ENCODE measurements at regions not wholly inside any gene's neighbourhood (a gene's known extent, or its start where the extent isn't known, plus 50 kb on each side); places are given as distances from the start of the nearest gene placed in this dataset.

GRCh38 chrX:45761920-45762319 is 561.2 kb upstream of the DIPK2B start:
- intact Hi-C loops (cut with DNase I): no loop called here
- no peak overlapping the region for H3K4me3 ChIP-seq (replicated peaks in 1 of 3)
- H3K9me3 ChIP-seq: no peaks in the 10 kb centered on the region
- no peaks in the 10 kb centered on the region for H3K36me3 ChIP-seq
- H3K27ac ChIP-seq: no peak overlapping the region
- peaks cover 2 to 33% of the 10 kb centered on the region in 2 donors for H3K4me1 ChIP-seq
- 65 to 75% methylated on average over 4 of the region's 4 CpGs for WGBS, 2 donors
- no peak for DNase-seq
- TF ChIP-seq POLR2A (IDR thresholded peaks at IDR 0.05): no peak
- TF ChIP-seq, protein P1, sequence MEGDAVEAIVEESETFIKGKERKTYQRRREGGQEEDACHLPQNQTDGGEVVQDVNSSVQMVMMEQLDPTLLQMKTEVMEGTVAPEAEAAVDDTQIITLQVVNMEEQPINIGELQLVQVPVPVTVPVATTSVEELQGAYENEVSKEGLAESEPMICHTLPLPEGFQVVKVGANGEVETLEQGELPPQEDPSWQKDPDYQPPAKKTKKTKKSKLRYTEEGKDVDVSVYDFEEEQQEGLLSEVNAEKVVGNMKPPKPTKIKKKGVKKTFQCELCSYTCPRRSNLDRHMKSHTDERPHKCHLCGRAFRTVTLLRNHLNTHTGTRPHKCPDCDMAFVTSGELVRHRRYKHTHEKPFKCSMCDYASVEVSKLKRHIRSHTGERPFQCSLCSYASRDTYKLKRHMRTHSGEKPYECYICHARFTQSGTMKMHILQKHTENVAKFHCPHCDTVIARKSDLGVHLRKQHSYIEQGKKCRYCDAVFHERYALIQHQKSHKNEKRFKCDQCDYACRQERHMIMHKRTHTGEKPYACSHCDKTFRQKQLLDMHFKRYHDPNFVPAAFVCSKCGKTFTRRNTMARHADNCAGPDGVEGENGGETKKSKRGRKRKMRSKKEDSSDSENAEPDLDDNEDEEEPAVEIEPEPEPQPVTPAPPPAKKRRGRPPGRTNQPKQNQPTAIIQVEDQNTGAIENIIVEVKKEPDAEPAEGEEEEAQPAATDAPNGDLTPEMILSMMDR (IDR thresholded peaks at IDR 0.05): no peak
- no peaks in the 10 kb centered on the region for H3K27me3 ChIP-seq

GRCh38 chrX:45760187-45760742 is 559.6 kb upstream of the DIPK2B start:
- Histone ChIP-seq H3K4me3 (replicated peaks in 1 of 3) (no peak overlapping the region), H3K4me1 (peaks cover 10 to 48% of the 10 kb centered on the region in 2 donors), H3K27me3 (no peaks in the 10 kb centered on the region), H3K9me3 (no peaks in the 10 kb centered on the region), H3K36me3 (no peaks in the 10 kb centered on the region), H3K27ac (peak overlapping the region in 1 of 3 donors; percentile 55)
- TF ChIP-seq POLR2A (IDR thresholded peaks at IDR 0.05): no peak
- TF ChIP-seq, protein P1 (IDR thresholded peaks at IDR 0.05): no peak
- intact Hi-C loops (cut with DNase I): no loop called here
- no peak for DNase-seq
- WGBS, 2 donors: 87 to 93% methylated on average over 10 of the region's 10 CpGs

DNA sequence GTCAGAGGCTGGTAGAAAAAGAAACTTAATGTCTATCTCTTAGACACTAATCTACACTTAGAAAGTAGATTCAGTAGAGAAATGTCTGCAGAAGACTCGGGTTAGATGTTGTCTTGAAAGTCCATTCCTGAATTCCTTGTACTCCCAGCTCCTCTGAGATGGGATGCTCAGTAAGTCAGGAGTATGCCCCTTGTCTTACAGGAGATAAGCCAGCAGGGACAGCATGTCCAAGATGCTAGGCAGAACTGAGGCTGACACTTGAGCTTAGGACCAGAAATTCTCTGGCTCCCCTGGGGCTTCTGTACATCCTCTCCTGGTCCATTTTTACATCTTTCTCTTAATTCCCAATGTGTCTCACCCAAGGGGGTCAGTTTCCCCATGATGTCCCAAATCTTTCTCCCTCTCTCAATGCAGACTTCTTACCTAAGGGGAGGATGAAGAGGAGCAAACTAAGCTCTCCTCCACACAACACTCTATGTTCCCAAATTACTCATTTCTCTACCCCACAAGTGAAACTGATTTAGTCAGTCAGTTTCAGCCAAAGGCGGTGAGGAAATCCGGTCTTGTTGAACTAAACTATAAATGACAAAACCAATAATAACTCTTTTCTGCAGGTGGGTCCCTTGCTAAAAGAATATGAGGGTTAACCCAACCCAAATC is 558.2 kb upstream of the DIPK2B start:
- Histone ChIP-seq H3K27ac (peak overlapping the region in 1 of 3 donors; percentile 55), H3K27me3 (no peaks in the 10 kb centered on the region), H3K4me1 (peaks cover 10 to 53% of the 10 kb centered on the region in 2 donors), H3K4me3 (replicated peaks in 1 of 3) (no peak overlapping the region), H3K36me3 (no peaks in the 10 kb centered on the region), H3K9me3 (no peaks in the 10 kb centered on the region)
- 74 to 87% methylated on average over 3 of the region's 3 CpGs for WGBS, 2 donors
- DNase-seq: no peak
- intact Hi-C loops (cut with DNase I): no loop called here
- no peak for TF ChIP-seq POLR2A (IDR thresholded peaks at IDR 0.05)
- TF ChIP-seq, protein P1 (IDR thresholded peaks at IDR 0.05): no peak

GRCh38 chrX:45758319-45758718 is 557.6 kb upstream of the DIPK2B start:
- H3K27ac ChIP-seq: peak overlapping the region in 1 of 3 donors; percentile 55
- intact Hi-C loops (cut with DNase I): no loop called here
- H3K27me3 ChIP-seq: no peaks in the 10 kb centered on the region
- TF ChIP-seq, protein P1 (IDR thresholded peaks at IDR 0.05): no peak
- TF ChIP-seq POLR2A (IDR thresholded peaks at IDR 0.05): no peak
- H3K36me3 ChIP-seq: no peaks in the 10 kb centered on the region
- WGBS, 2 donors: 68 to 81% methylated on average over 7 of the region's 7 CpGs
- peaks cover 10 to 57% of the 10 kb centered on the region in 2 donors for H3K4me1 ChIP-seq
- no peaks in the 10 kb centered on the region for H3K9me3 ChIP-seq
- no peak overlapping the region for H3K4me3 ChIP-seq (replicated peaks in 1 of 3)
- no peak for DNase-seq

GRCh38 chrX:45757272-45757671 is 556.6 kb upstream of the DIPK2B start:
- TF ChIP-seq, protein P1 (IDR thresholded peaks at IDR 0.05): no peak
- no peak for TF ChIP-seq POLR2A (IDR thresholded peaks at IDR 0.05)
- 89 to 93% methylated on average over 2 of the region's 2 CpGs for WGBS, 2 donors
- Histone ChIP-seq H3K4me3 (replicated peaks in 1 of 3) (no peak overlapping the region), H3K36me3 (no peaks in the 10 kb centered on the region), H3K4me1 (peaks cover 12 to 65% of the 10 kb centered on the region in 2 donors), H3K27me3 (no peaks in the 10 kb centered on the region), H3K9me3 (no peaks in the 10 kb centered on the region), H3K27ac (peak overlapping the region; percentile 50 to 77 (median 55))
- intact Hi-C loops (cut with DNase I): no loop called here
- no peak for DNase-seq

Data from thyroid gland (tissue), 4 donors.